ENCODE measurements at regions not wholly inside any gene's neighbourhood (a gene's known extent, or its start where the extent isn't known, plus 50 kb on each side); places are given as distances from the start of the nearest gene placed in this dataset.

- no peak for DNase-seq (ENCODE audit: low spot score in 2 of 2)
- H3K36me3 ChIP-seq, result no peaks in the 10 kb centered on the region
- intact Hi-C loops (cut with DNase I), result no loop called here
- H3K27me3 ChIP-seq, result no peaks in the 10 kb centered on the region
- no peak for TF ChIP-seq CTCF (IDR thresholded peaks at IDR 0.05)
- H3K9me3 ChIP-seq, result no peaks in the 10 kb centered on the region
- no peak overlapping the region for H3K27ac ChIP-seq
- no peaks in the 10 kb centered on the region for H3K4me1 ChIP-seq
- no peak overlapping the region for H3K4me3 ChIP-seq
These were observed 124.2 kb upstream of the GUCY1A1 start for GRCh38 chr4:155542415-155542814.

- intact Hi-C loops (cut with DNase I), result no loop called here
These were observed 124.9 kb upstream of the GUCY1A1 start for GRCh38 chr4:155541716-155542115.

GRCh38 chr4:155540698-155541097 lies 126.0 kb upstream of the GUCY1A1 start:
- H3K27ac ChIP-seq, result no peak overlapping the region
- H3K4me1 ChIP-seq, result no peaks in the 10 kb centered on the region
- no peaks in the 10 kb centered on the region for H3K27me3 ChIP-seq
- no peaks in the 10 kb centered on the region for H3K36me3 ChIP-seq
- no peaks in the 10 kb centered on the region for H3K9me3 ChIP-seq
- DNase-seq (ENCODE audit: low spot score in 2 of 2), result no peak
- intact Hi-C loops (cut with DNase I), result no loop called here
- H3K4me3 ChIP-seq, result no peak overlapping the region
- TF ChIP-seq CTCF (IDR thresholded peaks at IDR 0.05), result no peak

More at GRCh38 chr4:155541716-155542115, 124.9 kb upstream of the GUCY1A1 start:
- no peak for DNase-seq (ENCODE audit: low spot score in 2 of 2)
- Histone ChIP-seq H3K4me1 (no peaks in the 10 kb centered on the region), H3K27me3 (no peaks in the 10 kb centered on the region), H3K9me3 (no peaks in the 10 kb centered on the region), H3K27ac (no peak overlapping the region), H3K4me3 (no peak overlapping the region), H3K36me3 (no peaks in the 10 kb centered on the region)
- TF ChIP-seq CTCF (IDR thresholded peaks at IDR 0.05), result no peak

- H3K36me3 ChIP-seq, result no peaks in the 10 kb centered on the region
- H3K27me3 ChIP-seq, result no peaks in the 10 kb centered on the region
- H3K27ac ChIP-seq, result no peak overlapping the region
- intact Hi-C loops (cut with DNase I), result no loop called here
- no peak for TF ChIP-seq CTCF (IDR thresholded peaks at IDR 0.05)
- H3K9me3 ChIP-seq, result no peaks in the 10 kb centered on the region
- no peak for DNase-seq (ENCODE audit: low spot score in 2 of 2)
- H3K4me3 ChIP-seq, result no peak overlapping the region
- no peaks in the 10 kb centered on the region for H3K4me1 ChIP-seq
These were observed 126.9 kb upstream of the GUCY1A1 start for GRCh38 chr4:155539746-155540145.

GRCh38 chr4:155535802-155536454 lies 130.7 kb upstream of the GUCY1A1 start:
- Histone ChIP-seq H3K27me3 (no peaks in the 10 kb centered on the region), H3K4me3 (no peak overlapping the region), H3K27ac (no peak overlapping the region), H3K36me3 (no peaks in the 10 kb centered on the region), H3K9me3 (no peaks in the 10 kb centered on the region), H3K4me1 (no peaks in the 10 kb centered on the region)
- no peak for DNase-seq (ENCODE audit: low spot score in 2 of 2)
- no peak for TF ChIP-seq CTCF (IDR thresholded peaks at IDR 0.05)
- intact Hi-C loops (cut with DNase I), result no loop called here

All from ascending aorta (tissue), 2 donors.